ENCODE measurements at regions not wholly inside any gene's neighbourhood (a gene's known extent, or its start where the extent isn't known, plus 50 kb on each side); places are given as distances from the start of the nearest gene placed in this dataset.

DNA sequence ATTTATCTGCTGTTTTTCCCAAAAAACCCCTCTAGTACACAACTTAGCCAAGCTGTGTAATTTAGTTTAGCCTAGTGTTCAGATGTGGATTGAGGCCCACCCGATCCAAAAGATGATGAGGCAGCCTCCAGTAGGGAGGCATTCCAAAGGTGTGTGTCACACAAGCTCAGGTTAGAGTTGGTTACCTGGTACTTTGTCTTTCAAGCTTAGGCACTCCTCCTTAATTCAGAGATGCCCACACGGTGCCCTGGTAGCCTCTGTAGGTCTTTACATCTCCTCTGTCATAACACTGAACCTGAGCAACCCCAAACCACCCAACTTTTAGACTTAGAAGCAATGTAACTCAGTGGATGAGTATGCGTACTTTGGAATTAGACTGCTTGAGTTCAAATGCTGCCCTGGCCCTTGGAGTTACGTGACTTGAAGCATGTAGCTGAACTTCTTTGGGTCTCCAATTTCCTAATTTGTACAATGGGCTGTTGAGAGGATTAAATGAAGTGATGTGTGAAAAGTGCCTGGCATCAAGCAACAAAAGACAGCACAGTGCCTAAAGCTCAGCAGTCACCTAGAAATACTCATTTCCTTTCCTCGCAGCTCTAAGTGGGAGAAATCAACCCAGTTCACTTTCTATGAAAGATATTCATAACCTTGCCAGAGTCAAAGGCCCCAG, 284.6 kb upstream of the RARB start:
- no peaks in the 10 kb centered on the region for H3K4me1 ChIP-seq
- TF ChIP-seq, protein P1, sequence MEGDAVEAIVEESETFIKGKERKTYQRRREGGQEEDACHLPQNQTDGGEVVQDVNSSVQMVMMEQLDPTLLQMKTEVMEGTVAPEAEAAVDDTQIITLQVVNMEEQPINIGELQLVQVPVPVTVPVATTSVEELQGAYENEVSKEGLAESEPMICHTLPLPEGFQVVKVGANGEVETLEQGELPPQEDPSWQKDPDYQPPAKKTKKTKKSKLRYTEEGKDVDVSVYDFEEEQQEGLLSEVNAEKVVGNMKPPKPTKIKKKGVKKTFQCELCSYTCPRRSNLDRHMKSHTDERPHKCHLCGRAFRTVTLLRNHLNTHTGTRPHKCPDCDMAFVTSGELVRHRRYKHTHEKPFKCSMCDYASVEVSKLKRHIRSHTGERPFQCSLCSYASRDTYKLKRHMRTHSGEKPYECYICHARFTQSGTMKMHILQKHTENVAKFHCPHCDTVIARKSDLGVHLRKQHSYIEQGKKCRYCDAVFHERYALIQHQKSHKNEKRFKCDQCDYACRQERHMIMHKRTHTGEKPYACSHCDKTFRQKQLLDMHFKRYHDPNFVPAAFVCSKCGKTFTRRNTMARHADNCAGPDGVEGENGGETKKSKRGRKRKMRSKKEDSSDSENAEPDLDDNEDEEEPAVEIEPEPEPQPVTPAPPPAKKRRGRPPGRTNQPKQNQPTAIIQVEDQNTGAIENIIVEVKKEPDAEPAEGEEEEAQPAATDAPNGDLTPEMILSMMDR (IDR thresholded peaks at IDR 0.05) = no peak
- intact Hi-C loops (cut with DNase I) = no loop called here

DNA sequence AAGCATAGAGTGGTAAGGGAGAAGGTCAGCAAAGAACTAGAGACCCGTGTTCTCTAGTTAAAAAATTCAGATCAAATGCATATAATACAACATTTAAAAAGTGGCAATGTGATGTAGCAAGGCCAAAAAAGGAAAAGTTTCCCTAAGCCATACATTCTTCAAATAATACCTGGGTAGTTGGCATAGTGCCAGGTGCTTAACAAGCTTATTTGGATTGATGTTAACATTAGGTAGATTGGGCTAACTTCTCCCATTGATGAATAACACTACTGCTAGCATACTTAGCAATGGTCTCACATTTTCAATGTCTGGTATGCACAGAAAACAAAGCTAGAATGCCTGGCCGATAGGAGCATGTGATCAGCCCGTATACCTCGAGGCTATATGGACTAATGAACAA, 283.6 kb upstream of the RARB start:
- Histone ChIP-seq H3K4me3 (no peak overlapping the region), H3K36me3 (no peaks in the 10 kb centered on the region), H3K4me1 (no peaks in the 10 kb centered on the region), H3K9me3 (no peaks in the 10 kb centered on the region), H3K27ac (no peak overlapping the region), H3K27me3 (no peaks in the 10 kb centered on the region)
- TF ChIP-seq, protein P1 (IDR thresholded peaks at IDR 0.05) = no peak
- no peak for DNase-seq (ENCODE audit: low spot score in 2 of 2)
- intact Hi-C loops (cut with DNase I) = no loop called here

More for the DNA sequence above, 284.6 kb upstream of the RARB start:
- no peak for DNase-seq (ENCODE audit: low spot score in 2 of 2)
- Histone ChIP-seq H3K27me3 (no peaks in the 10 kb centered on the region), H3K9me3 (no peaks in the 10 kb centered on the region), H3K27ac (no peak overlapping the region), H3K4me3 (no peak overlapping the region), H3K36me3 (no peaks in the 10 kb centered on the region)

DNA sequence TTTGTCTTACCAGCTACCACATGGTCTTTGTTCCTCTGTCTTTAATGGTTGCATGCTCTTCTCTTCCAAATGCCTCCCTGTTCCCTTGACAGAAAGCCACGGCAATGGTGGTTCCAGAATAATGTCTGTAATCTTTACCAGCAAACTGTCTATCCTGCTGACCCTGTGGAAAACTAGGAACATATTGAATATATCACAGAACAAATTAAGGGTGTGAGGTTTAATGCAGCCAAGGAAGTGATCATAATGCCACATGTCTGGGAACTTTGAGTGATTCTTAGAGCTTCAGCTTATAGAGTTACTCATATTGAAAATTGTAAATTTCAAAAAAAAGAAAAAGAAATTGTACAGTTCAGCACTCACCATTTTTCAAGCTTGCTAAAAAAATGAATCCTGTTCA, 282.9 kb upstream of the RARB start:
- TF ChIP-seq, protein P1 (IDR thresholded peaks at IDR 0.05) = no peak
- no peaks in the 10 kb centered on the region for H3K36me3 ChIP-seq
- H3K9me3 ChIP-seq = no peaks in the 10 kb centered on the region
- H3K4me3 ChIP-seq = no peak overlapping the region
- intact Hi-C loops (cut with DNase I) = no loop called here
- no peaks in the 10 kb centered on the region for H3K4me1 ChIP-seq
- DNase-seq (ENCODE audit: low spot score in 2 of 2) = no peak
- H3K27ac ChIP-seq = no peak overlapping the region
- H3K27me3 ChIP-seq = no peaks in the 10 kb centered on the region

DNA sequence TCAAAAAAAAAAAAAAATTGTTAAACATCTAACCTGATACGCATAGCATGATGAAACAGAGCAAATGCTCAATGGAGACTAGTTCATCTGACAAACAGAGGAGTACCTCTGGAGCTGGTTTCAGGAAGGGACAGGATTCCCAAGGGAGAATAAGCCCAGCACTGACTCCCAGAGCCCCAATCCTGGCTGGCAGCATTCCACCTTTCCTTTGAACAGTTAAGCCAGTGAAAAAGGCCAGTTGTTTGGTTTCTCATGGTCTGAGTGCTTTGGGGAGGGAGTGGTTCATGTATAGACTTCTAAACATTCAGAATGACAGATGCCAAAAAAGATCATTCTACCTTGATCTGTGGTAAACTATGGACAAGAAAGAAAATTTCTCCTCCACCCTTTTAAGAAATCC, 277.9 kb upstream of the RARB start:
- TF ChIP-seq, protein P1 (IDR thresholded peaks at IDR 0.05) = no peak
- no peak for DNase-seq (ENCODE audit: low spot score in 2 of 2)
- intact Hi-C loops (cut with DNase I) = loop anchor here (10.0 kb wide), 1 partner anchor 275 kb away; the partner anchor contains the start of gene RARB
- no peaks in the 10 kb centered on the region for H3K9me3 ChIP-seq
- H3K4me3 ChIP-seq = no peak overlapping the region
- no peaks in the 10 kb centered on the region for H3K27me3 ChIP-seq
- H3K36me3 ChIP-seq = no peaks in the 10 kb centered on the region
- no peaks in the 10 kb centered on the region for H3K4me1 ChIP-seq
- no peak overlapping the region for H3K27ac ChIP-seq

DNA sequence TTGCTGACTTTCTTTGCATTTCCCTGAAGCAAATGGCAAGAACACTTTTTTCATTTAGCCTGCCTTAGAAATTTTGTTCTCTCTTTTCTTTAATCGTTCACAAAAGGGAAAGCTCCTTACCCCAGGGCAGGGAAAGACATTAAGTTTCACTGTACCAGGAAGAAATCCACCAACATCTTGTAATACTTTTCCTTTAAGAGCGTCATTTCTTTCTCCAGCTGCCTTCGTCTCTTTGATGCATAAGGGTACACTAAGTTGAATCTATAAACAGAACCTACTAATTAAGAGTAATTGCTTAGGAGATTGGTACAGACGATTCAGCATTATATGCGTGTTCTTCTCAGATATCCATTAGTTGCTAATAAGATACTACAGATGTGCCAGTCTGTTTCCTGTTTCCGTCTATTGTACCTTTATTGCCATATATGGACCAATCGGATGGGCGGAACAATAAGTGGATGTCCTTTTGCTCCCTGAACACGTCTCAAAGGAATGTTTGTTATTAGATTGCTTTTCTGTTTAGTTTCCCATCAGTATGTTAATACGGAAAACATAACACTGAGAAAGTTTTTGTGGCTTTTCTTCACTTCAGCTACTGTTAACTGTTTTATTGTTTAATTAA, 276.7 kb upstream of the RARB start:
- intact Hi-C loops (cut with DNase I) = loop anchor here (10.0 kb wide), 1 partner anchor 273 kb away; the partner anchor contains the start of gene RARB
- no peaks in the 10 kb centered on the region for H3K9me3 ChIP-seq
- no peaks in the 10 kb centered on the region for H3K36me3 ChIP-seq
- H3K27me3 ChIP-seq = no peaks in the 10 kb centered on the region
- H3K27ac ChIP-seq = peak overlapping the region; percentile 52 to 72
- peaks cover 0 to 4% of the 10 kb centered on the region in 2 donors for H3K4me1 ChIP-seq
- TF ChIP-seq, protein P1 (IDR thresholded peaks at IDR 0.05) = no peak
- H3K4me3 ChIP-seq = peak overlapping the region; percentile 41 to 55
- no peak for DNase-seq (ENCODE audit: low spot score in 2 of 2)

All from ascending aorta (tissue), 2 donors.